NOMO-1 (cell line): ENCODE measurements at regions not wholly inside any gene's neighbourhood (a gene's known extent, or its start where the extent isn't known, plus 50 kb on each side); places are given as distances from the start of the nearest gene placed in this dataset.

Source experiments
- DNase-seq, 2 experiments: peaks; one replicate each; lab custom pipeline; 2025; ENCODE audit not compliant: unreplicated experiment in 2 of 2; lab: John Stamatoyannopoulos, UW

GRCh38 chr16:65445313-65446260 is 323.7 kb upstream of the CDH11 start:
- DNase-seq = no peak

GRCh38 chr16:65441501-65441900 is 319.6 kb upstream of the CDH11 start:
- no peak for DNase-seq

GRCh38 chr16:65429504-65430181 is 307.8 kb upstream of the CDH11 start:
- DNase-seq = no peak

GRCh38 chr16:65426484-65426883 is 304.6 kb upstream of the CDH11 start:
- no peak for DNase-seq

GRCh38 chr16:65422934-65423333 is 301.1 kb upstream of the CDH11 start:
- DNase-seq = no peak

- no peak for DNase-seq
Measured at GRCh38 chr16:65421596-65421995, 299.7 kb upstream of the CDH11 start.

- DNase-seq = no peak
Measured at GRCh38 chr16:65418435-65418834, 296.6 kb upstream of the CDH11 start.

GRCh38 chr16:65415460-65415859 is 293.6 kb upstream of the CDH11 start:
- DNase-seq = no peak

- DNase-seq = peak in 1 of 2 experiments; percentile 27
Measured at GRCh38 chr16:65414284-65414984, 292.6 kb upstream of the CDH11 start.

GRCh38 chr16:65413861-65414260 is 292.0 kb upstream of the CDH11 start:
- DNase-seq = no peak

- no peak for DNase-seq
Measured at GRCh38 chr16:65410801-65411200, 288.9 kb upstream of the CDH11 start.

- no peak for DNase-seq
Measured at GRCh38 chr16:65409510-65409909, 287.6 kb upstream of the CDH11 start.

GRCh38 chr16:65406933-65407332 is 285.1 kb upstream of the CDH11 start:
- DNase-seq = peak in 1 of 2 experiments; percentile 11

- DNase-seq = peak; percentile 36 to 55
Measured at GRCh38 chr16:65406116-65406515, 284.3 kb upstream of the CDH11 start.

- DNase-seq = peak; percentile 21 to 33
Measured at GRCh38 chr16:65394281-65394680, 272.4 kb upstream of the CDH11 start.

GRCh38 chr16:65392806-65393565 is 271.1 kb upstream of the CDH11 start:
- peak; percentile 15 to 26 for DNase-seq

- DNase-seq = no peak
Measured at GRCh38 chr16:65388592-65388991, 266.7 kb upstream of the CDH11 start.

GRCh38 chr16:65386672-65387071 is 264.8 kb upstream of the CDH11 start:
- DNase-seq = no peak

GRCh38 chr16:65384441-65384840 is 262.6 kb upstream of the CDH11 start:
- DNase-seq = peak in 1 of 2 experiments; percentile 26

GRCh38 chr16:65377195-65377594 is 255.3 kb upstream of the CDH11 start:
- DNase-seq = no peak

GRCh38 chr16:65376601-65377000 is 254.7 kb upstream of the CDH11 start:
- no peak for DNase-seq
